Adrenal gland (tissue), 9 donors: ENCODE measurements at regions not wholly inside any gene's neighbourhood (a gene's known extent, or its start where the extent isn't known, plus 50 kb on each side); places are given as distances from the start of the nearest gene placed in this dataset.

Experiments
- DNase-seq, 7 donors: peaks; one replicate each; pipeline ENCODE4 v3.0.0-alpha.2; 2019 to 2020
- H3K27ac ChIP-seq, 5 donors: fragments of 200-600 bp; sonication (generic) in 4 of 5; 1 replicate in 3 of 5; 2 replicates in 2 of 5; pipeline versions ENCODE4 v1.5.1 to v1.8.0; 2016 to 2020; ENCODE audit warnings: mild to moderate bottlenecking in 1 of 5
- H3K27me3 ChIP-seq: fragments of 200-600 bp; 2 replicates; pipeline ENCODE4 v1.8.0; 2021
- H3K36me3 ChIP-seq, 2 donors: fragments of 200-600 bp; replicated peaks in 1 of 2; 1 replicate in 1 of 2; 2 replicates in 1 of 2; pipeline versions ENCODE4 v1.5.1 to v1.8.0; 2018 to 2022
- H3K4me1 ChIP-seq, 2 donors: fragments of 200-600 bp; replicated peaks in 1 of 2; 1 replicate in 1 of 2; 2 replicates in 1 of 2; pipeline versions ENCODE4 v1.5.1 to v1.8.0; 2018 to 2021
- H3K4me3 ChIP-seq, 4 donors: fragments of 200-600 bp; sonication (generic) in 3 of 4; one replicate each; pipeline ENCODE4 v1.5.1; 2016 to 2018
- H3K9me3 ChIP-seq, 3 donors: fragments of 200-600 bp; sonication (generic) in 1 of 3; replicated peaks in 1 of 3; 1 replicate in 2 of 3; 2 replicates in 1 of 3; pipeline versions ENCODE4 v1.5.1 to v1.8.0; 2016 to 2021
- CTCF ChIP-seq, 6 experiments: fragments of 450-650 bp in 4 of 6; fragments of 200-600 bp in 2 of 6; sonication (generic) in 1 of 6; IDR thresholded peaks; 1 replicate in 5 of 6; 2 replicates in 1 of 6; pipeline versions ENCODE4 v1.5.1 to v1.8.0; 2016 to 2021; ENCODE audit warnings: antibody characterized with exemption in 6 of 6, mild to moderate bottlenecking in 2 of 6, moderate library complexity in 1 of 6
- POLR2A ChIP-seq, 2 donors: fragments of 450-650 bp; IDR thresholded peaks; one replicate each; pipeline ENCODE4 v1.6.1; 2017; ENCODE audit warnings: antibody characterized with exemption in 2 of 2, mild to moderate bottlenecking in 2 of 2, moderate library complexity in 1 of 2
- WGBS, 4 donors: extraction: QIAGEN DNeasy Blood & Tissue Kit in 2 of 4; methylation state at CpG; one replicate each; pipeline versions ENCODE4 v1.1.5 to v1.1.7; 2013 to 2017; 5-methylcytosine and 5-hydroxymethylcytosine counted together
- intact Hi-C, 2 donors: fragments of 100-400 bp; cut with DNase I; formaldehyde crosslinking; loops; one replicate each; pipeline versions ENCODE4 v1.14.1 to v1.15.0; 2022 to 2023
- donor health status: healthy with polysubstance abuse.
- donor health status: Bipolar disorder and iron deficiency.
- donor health status: DM: yes; HTN: yes; CAD: no.
- donor health status: DM: no; HTN: no; CAD: no.
- donor health status: DM: no; HTN: no; CAD: no.

GRCh38 chr10:56927701-56928100 is 566.6 kb upstream of the ZWINT start:
- no peaks in the 10 kb centered on the region for H3K27me3 ChIP-seq

GRCh38 chr10:56920601-56921261 is 559.7 kb upstream of the ZWINT start:
- H3K36me3 ChIP-seq, result no peaks in the 10 kb centered on the region
- peaks cover 0 to 6% (median 0%) of the 10 kb centered on the region in 3 donors for H3K9me3 ChIP-seq
- DNase-seq, result no peak
- no peak for TF ChIP-seq POLR2A (IDR thresholded peaks at IDR 0.05)
- no peak for TF ChIP-seq CTCF (IDR thresholded peaks at IDR 0.05)
- no peak overlapping the region for H3K4me3 ChIP-seq
- intact Hi-C loops, result no loop called here
- H3K27me3 ChIP-seq, result no peaks in the 10 kb centered on the region
- H3K4me1 ChIP-seq, result no peaks in the 10 kb centered on the region
- 83 to 92% (median 86%) methylated on average over 11 of the region's 11 CpGs for WGBS, 4 donors
- no peak overlapping the region for H3K27ac ChIP-seq

More at GRCh38 chr10:56927701-56928100, 566.6 kb upstream of the ZWINT start:
- no peaks in the 10 kb centered on the region for H3K4me1 ChIP-seq
- WGBS, 4 donors, result 59 to 92% (median 84%) methylated on average over 2 of the region's 2 CpGs
- intact Hi-C loops, result no loop called here
- H3K4me3 ChIP-seq, result no peak overlapping the region
- H3K27ac ChIP-seq, result no peak overlapping the region
- no peak for DNase-seq
- no peak for TF ChIP-seq POLR2A (IDR thresholded peaks at IDR 0.05)
- no peak for TF ChIP-seq CTCF (IDR thresholded peaks at IDR 0.05)
- no peaks in the 10 kb centered on the region for H3K36me3 ChIP-seq
- peaks cover 0 to 6% (median 0%) of the 10 kb centered on the region in 3 donors for H3K9me3 ChIP-seq

- WGBS, 4 donors, result 72 to 79% (median 74%) methylated on average over 2 of the region's 2 CpGs
These were observed 551.0 kb upstream of the ZWINT start for GRCh38 chr10:56912043-56912442.

GRCh38 chr10:56905051-56905450 is 544.0 kb upstream of the ZWINT start:
- no peaks in the 10 kb centered on the region for H3K27me3 ChIP-seq
- no peaks in the 10 kb centered on the region for H3K4me1 ChIP-seq
- TF ChIP-seq POLR2A (IDR thresholded peaks at IDR 0.05) (no peak), CTCF (IDR thresholded peaks at IDR 0.05) (no peak)
- no peak overlapping the region for H3K27ac ChIP-seq
- no peak overlapping the region for H3K4me3 ChIP-seq
- no peak for DNase-seq
- H3K9me3 ChIP-seq, result no peaks in the 10 kb centered on the region
- no peaks in the 10 kb centered on the region for H3K36me3 ChIP-seq
- intact Hi-C loops, result no loop called here

More at GRCh38 chr10:56912043-56912442, 551.0 kb upstream of the ZWINT start:
- H3K27me3 ChIP-seq, result no peaks in the 10 kb centered on the region
- intact Hi-C loops, result no loop called here
- no peaks in the 10 kb centered on the region for H3K36me3 ChIP-seq
- no peak for TF ChIP-seq CTCF (IDR thresholded peaks at IDR 0.05)
- TF ChIP-seq POLR2A (IDR thresholded peaks at IDR 0.05), result no peak
- H3K4me1 ChIP-seq, result no peaks in the 10 kb centered on the region
- no peak for DNase-seq
- H3K9me3 ChIP-seq, result no peaks in the 10 kb centered on the region
- H3K4me3 ChIP-seq, result no peak overlapping the region
- H3K27ac ChIP-seq, result no peak overlapping the region
